ENCODE measurements at regions not wholly inside any gene's neighbourhood (a gene's known extent, or its start where the extent isn't known, plus 50 kb on each side); places are given as distances from the start of the nearest gene placed in this dataset.

- in situ Hi-C loops (cut with HindIII; ENCODE audit: extremely low pct_ligation_motif_present, low pct_unique_long_range_greater_than_20kb) (no loop called here), intact Hi-C loops (cut with micrococcal nuclease; ENCODE audit: unreplicated experiment) (no loop called here)
- DNase-seq (ENCODE audit: low spot score), result no peak
- WGBS (ENCODE audit: low lambda C conversion rate), result 11% methylated on average over 13 of the region's 13 CpGs
- no peak for TF ChIP-seq ARNT (IDR thresholded peaks at IDR 0.05)
- TF ChIP-seq NFE2L2 (IDR thresholded peaks at IDR 0.05; ENCODE audit: low read length), result peak; percentile 93
- TF ChIP-seq CREB1 (IDR thresholded peaks at IDR 0.05), result 0 out of 2 replicates have a peak, but pooled peaks have one; percentile 2
- no peak for TF ChIP-seq CREB1 (CRISPR knock-in tag; IDR thresholded peaks at IDR 0.05)
- peak; percentile 65 to 66 for TF ChIP-seq MAFK (conservative IDR thresholded peaks at IDR 0.05 in 1 of 2, IDR thresholded peaks at IDR 0.05 in 1 of 2; ENCODE audit: low read length in 2 of 2)
- TF ChIP-seq MAFF (IDR thresholded peaks at IDR 0.05; ENCODE audit: low read depth, low read length), result peak; percentile 38; the same call in 1 of the 2 replicates
- TF ChIP-seq NFE2 (CRISPR knock-in tag; IDR thresholded peaks at IDR 0.05), result peak; percentile 61; the same call in 1 of the 2 replicates
- TF ChIP-seq MYNN (CRISPR knock-in tag; IDR thresholded peaks at IDR 0.05; ENCODE audit: low read depth), result no peak
- Histone ChIP-seq H3K9ac (ENCODE audit: insufficient read depth, low read depth, low read length) (no peak overlapping the region), H3K4me1 (ENCODE audit: insufficient read depth, low read length) (no peaks in the 10 kb centered on the region), H3K36me3 (replicated peaks in 1 of 2; ENCODE audit: control insufficient read depth in 1 of 2, insufficient read depth in 2 of 2, low read length in 2 of 2) (no peaks in the 10 kb centered on the region), H4K20me1 (ENCODE audit: insufficient read depth, low read length) (no peaks in the 10 kb centered on the region), H3K27me3 (ENCODE audit: control insufficient read depth in 1 of 2, insufficient read depth in 2 of 2, low read length in 2 of 2) (peaks cover 0 to 16% of the 10 kb centered on the region in 2 experiments; a peak in 1 of 5 replicates), H3K79me2 (ENCODE audit: insufficient read depth, low read length) (no peaks in the 10 kb centered on the region), H3K27ac (ENCODE audit: extremely low read length, insufficient read depth, low read length) (no peak overlapping the region), H3K4me2 (ENCODE audit: low read depth, low read length) (no peak overlapping the region), H3K4me3 (replicated peaks in 1 of 3; ENCODE audit: insufficient read depth in 1 of 3, low read depth in 2 of 3, low read length in 3 of 3) (no peak overlapping the region), H2AFZ (ENCODE audit: low read length) (no peak overlapping the region), H3K9me3 (ENCODE audit: low read length) (no peaks in the 10 kb centered on the region)
- FAIRE-seq, result no peak
- ChIA-PET POLR2A (no interaction called here), CTCF (ENCODE audit: low intra/inter-chr PET ratio, low total read pairs) (no interaction called here)
- no peak for ATAC-seq
- BruUV-seq (replicated peaks), result no TSS peak
Measured at GRCh38 chr5:171534043-171534895, 114.8 kb downstream of the FGF18 start.

- POLR2A ChIA-PET, result no interaction called here
- ATAC-seq (no peak), FAIRE-seq (no peak), DNase-seq (ENCODE audit: low spot score) (no peak)
- in situ Hi-C loops (cut with HindIII; ENCODE audit: extremely low pct_ligation_motif_present, low pct_unique_long_range_greater_than_20kb), result no loop called here
- no peaks in the 10 kb centered on the region for H3K9me3 ChIP-seq (ENCODE audit: low read length)
- no peaks in the 10 kb centered on the region for H3K79me2 ChIP-seq (ENCODE audit: insufficient read depth, low read length)
- H3K9ac ChIP-seq (ENCODE audit: insufficient read depth, low read depth, low read length), result no peak overlapping the region
- no peaks in the 10 kb centered on the region for H4K20me1 ChIP-seq (ENCODE audit: insufficient read depth, low read length)
- TF ChIP-seq ZNF547 (CRISPR knock-in tag; IDR thresholded peaks at IDR 0.05) (no peak), GLMP (CRISPR knock-in tag; IDR thresholded peaks at IDR 0.05; ENCODE audit: borderline replicate concordance) (no peak)
- H2AFZ ChIP-seq (ENCODE audit: low read length), result no peak overlapping the region
- BruUV-seq (replicated peaks), result no TSS peak
- WGBS (ENCODE audit: low lambda C conversion rate), result 39% methylated on average over 1 of the region's 1 CpG
- H3K27me3 ChIP-seq (ENCODE audit: control insufficient read depth in 1 of 2, insufficient read depth in 2 of 2, low read length in 2 of 2), result peaks cover 0 to 12% of the 10 kb centered on the region in 2 experiments; a peak in 1 of 5 replicates
- CTCF ChIA-PET (ENCODE audit: low intra/inter-chr PET ratio, low total read pairs), result no interaction called here
- no peak overlapping the region for H3K27ac ChIP-seq (ENCODE audit: extremely low read length, insufficient read depth, low read length)
- H3K4me3 ChIP-seq (replicated peaks in 1 of 3; ENCODE audit: insufficient read depth in 1 of 3, low read depth in 2 of 3, low read length in 3 of 3), result no peak overlapping the region
- no peaks in the 10 kb centered on the region for H3K4me1 ChIP-seq (ENCODE audit: insufficient read depth, low read length)
- intact Hi-C loops (cut with micrococcal nuclease; ENCODE audit: unreplicated experiment), result no loop called here
- no peak overlapping the region for H3K4me2 ChIP-seq (ENCODE audit: low read depth, low read length)
- H3K36me3 ChIP-seq (replicated peaks in 1 of 2; ENCODE audit: control insufficient read depth in 1 of 2, insufficient read depth in 2 of 2, low read length in 2 of 2), result no peaks in the 10 kb centered on the region
Measured at GRCh38 chr5:171535162-171535561, 115.7 kb downstream of the FGF18 start.

Measured in HepG2 (cell line).